Hepatocyte (in vitro differentiated cells): ENCODE measurements at regions not wholly inside any gene's neighbourhood (a gene's known extent, or its start where the extent isn't known, plus 50 kb on each side); places are given as distances from the start of the nearest gene placed in this dataset.
A peak's percentile ranks its signal among the peaks of the same experiment; 100 is the strongest.

Experiments used
- DNase-seq: peaks from one replicate; pipeline ENCODE4 v3.0.0-alpha.2; 2016; ENCODE audit warnings: low spot score
- H2AFZ ChIP-seq: fragments of 200-600 bp; sonication (generic); 2 replicates; pipeline ENCODE4 v1.6.0; 2016; ENCODE audit warnings: antibody characterized with exemption, mild to moderate bottlenecking
- H3K27ac ChIP-seq: fragments of 200-600 bp; sonication (generic); 2 replicates; pipeline ENCODE4 v1.5.1; 2016; ENCODE audit warnings: mild to moderate bottlenecking
- H3K27me3 ChIP-seq: fragments of 200-600 bp; sonication (generic); 2 replicates; pipeline ENCODE4 v1.6.1; 2016
- H3K36me3 ChIP-seq: fragments of 200-600 bp; sonication (generic); replicated peaks from 2 replicates; pipeline ENCODE4 v1.5.1; 2016; ENCODE audit warnings: low read depth; ENCODE audit not compliant: insufficient read depth
- H3K4me1 ChIP-seq: fragments of 200-600 bp; sonication (generic); 2 replicates; pipeline ENCODE4 v1.5.1; 2016; ENCODE audit warnings: mild to moderate bottlenecking, moderate library complexity; ENCODE audit not compliant: insufficient read depth
- H3K4me2 ChIP-seq: fragments of 200-600 bp; sonication (generic); 2 replicates; pipeline ENCODE4 v1.6.0; 2016
- H3K4me3 ChIP-seq: fragments of 200-600 bp; sonication (generic); 2 replicates; pipeline ENCODE4 v1.5.1; 2016; ENCODE audit warnings: mild to moderate bottlenecking
- H3K79me2 ChIP-seq: fragments of 200-600 bp; sonication (generic); 2 replicates; pipeline ENCODE4 v1.6.0; 2017; ENCODE audit warnings: mild to moderate bottlenecking
- H3K9me2 ChIP-seq: fragments of 200-600 bp; sonication (generic); replicated peaks from 2 replicates; pipeline ENCODE4 v1.6.0; 2017; ENCODE audit warnings: mild to moderate bottlenecking; ENCODE audit not compliant: insufficient read depth
- H3K9me3 ChIP-seq: fragments of 200-600 bp; sonication (generic); 2 replicates; pipeline ENCODE4 v1.5.1; 2016; ENCODE audit warnings: low read depth, mild to moderate bottlenecking
- H4K20me1 ChIP-seq: fragments of 200-600 bp; sonication (generic); 2 replicates; pipeline ENCODE4 v1.6.0; 2016; ENCODE audit warnings: mild to moderate bottlenecking; ENCODE audit not compliant: insufficient read depth, poor library complexity, severe bottlenecking
- CTCF ChIP-seq: fragments of 200-600 bp; sonication (generic); IDR thresholded peaks from 2 replicates; pipeline ENCODE4 v1.5.1; 2016; ENCODE audit warnings: antibody characterized with exemption, mild to moderate bottlenecking; ENCODE audit not compliant: poor library complexity
- EZH2 ChIP-seq: fragments of 200-600 bp; sonication (generic); IDR thresholded peaks from 2 replicates; pipeline ENCODE4 v1.6.1; 2016; ENCODE audit warnings: antibody characterized with exemption, mild to moderate bottlenecking, borderline replicate concordance
- EZH2phosphoT487 ChIP-seq: fragments of 200-600 bp; sonication (generic); IDR thresholded peaks from one replicate; pipeline ENCODE4 v1.6.1; 2018; ENCODE audit warnings: antibody characterized with exemption, mild to moderate bottlenecking, low read depth, moderate library complexity; ENCODE audit not compliant: unreplicated experiment, severe bottlenecking
- WGBS: methylation state at CpG from one replicate; pipeline ENCODE4 v1.1.6; 2016; ENCODE audit warnings: low lambda C conversion rate; ENCODE audit errors: missing lambda C conversion rate; 5-methylcytosine and 5-hydroxymethylcytosine counted together

- H3K4me2 ChIP-seq, result no peak overlapping the region
- DNase-seq, result no peak
- H3K79me2 ChIP-seq, result no peaks in the 10 kb centered on the region
- H3K4me3 ChIP-seq, result no peak overlapping the region
- no peak overlapping the region for H2AFZ ChIP-seq
- H3K36me3 ChIP-seq, result no peaks in the 10 kb centered on the region
- WGBS, result 96% methylated on average over 4 of the region's 4 CpGs
- no peaks in the 10 kb centered on the region for H3K27me3 ChIP-seq
- no peak overlapping the region for H3K27ac ChIP-seq
- peaks cover 4% of the 10 kb centered on the region for H3K4me1 ChIP-seq
- H3K9me2 ChIP-seq, result no peaks in the 10 kb centered on the region
- TF ChIP-seq EZH2 (no peak), EZH2phosphoT487 (no peak), CTCF (no peak)
- no peaks in the 10 kb centered on the region for H3K9me3 ChIP-seq
- no peaks in the 10 kb centered on the region for H4K20me1 ChIP-seq
Measured at GRCh38 chr2:58636872-58637271, 395.7 kb upstream of the FANCL start.

- Histone ChIP-seq H2AFZ (no peak overlapping the region), H3K9me2 (no peaks in the 10 kb centered on the region), H3K4me2 (no peak overlapping the region), H3K79me2 (no peaks in the 10 kb centered on the region), H4K20me1 (no peaks in the 10 kb centered on the region), H3K27ac (no peak overlapping the region), H3K4me3 (no peak overlapping the region), H3K4me1 (peaks cover 4% of the 10 kb centered on the region), H3K9me3 (no peaks in the 10 kb centered on the region), H3K27me3 (no peaks in the 10 kb centered on the region), H3K36me3 (no peaks in the 10 kb centered on the region)
- no peak for DNase-seq
- WGBS, result 56% methylated on average over 5 of the region's 5 CpGs
- no peak for TF ChIP-seq EZH2phosphoT487
- TF ChIP-seq EZH2, result no peak
- no peak for TF ChIP-seq CTCF
Measured at GRCh38 chr2:58635801-58636375, 394.8 kb upstream of the FANCL start.

- Histone ChIP-seq H3K27ac (no peak overlapping the region), H3K4me1 (peaks cover 9% of the 10 kb centered on the region), H3K9me2 (no peaks in the 10 kb centered on the region), H3K79me2 (no peaks in the 10 kb centered on the region), H3K9me3 (no peaks in the 10 kb centered on the region), H3K36me3 (no peaks in the 10 kb centered on the region), H3K4me3 (no peak overlapping the region), H2AFZ (no peak overlapping the region), H3K4me2 (no peak overlapping the region), H3K27me3 (no peaks in the 10 kb centered on the region), H4K20me1 (no peaks in the 10 kb centered on the region)
- WGBS, result 25% methylated on average over 4 of the region's 4 CpGs
- TF ChIP-seq EZH2phosphoT487 (no peak), CTCF (no peak), EZH2 (no peak)
- peak; percentile 6 for DNase-seq
Measured at GRCh38 chr2:58634653-58635370, 393.7 kb upstream of the FANCL start.
